Progenitor cell of endocrine pancreas (in vitro differentiated cells): ENCODE measurements at regions not wholly inside any gene's neighbourhood (a gene's known extent, or its start where the extent isn't known, plus 50 kb on each side); places are given as distances from the start of the nearest gene placed in this dataset.

Source experiments
- DNase-seq: peaks from one replicate; pipeline ENCODE4 v3.0.0; 2021; ENCODE audit warnings: low spot score; ENCODE audit not compliant: unreplicated experiment
- H3K27ac Mint-ChIP-seq: 2 replicates; pipeline ENCODE4 v1.8.0; 2021; ENCODE audit warnings: mild to moderate bottlenecking, moderate library complexity, mixed read lengths
- H3K27me3 Mint-ChIP-seq: 2 replicates; pipeline ENCODE4 v1.8.0; 2021; ENCODE audit warnings: mixed read lengths
- H3K36me3 Mint-ChIP-seq: 2 replicates; pipeline ENCODE4 v1.8.0; 2022; ENCODE audit warnings: mixed read lengths; ENCODE audit not compliant: insufficient read depth
- H3K4me1 Mint-ChIP-seq: 2 replicates; pipeline ENCODE4 v1.8.0; 2021; ENCODE audit warnings: low read depth, mixed read lengths
- H3K4me3 Mint-ChIP-seq: 2 replicates; pipeline ENCODE4 v1.8.0; 2021; ENCODE audit warnings: low read depth, mild to moderate bottlenecking, moderate library complexity, mixed read lengths
- H3K9me3 Mint-ChIP-seq: 2 replicates; pipeline ENCODE4 v1.8.0; 2021; ENCODE audit warnings: low read depth, mixed read lengths
- CTCF ChIP-seq: fragments of 200-600 bp; sonication (generic); IDR thresholded peaks from one replicate; pipeline ENCODE4 v1.5.0; 2021; ENCODE audit warnings: antibody characterized with exemption, mild to moderate bottlenecking; ENCODE audit not compliant: unreplicated experiment

GRCh38 chr9:82105729-82106128 lies 117.2 kb downstream of the SPATA31D1 start:
- Mint-ChIP-seq H3K27me3 (no peaks in the 10 kb centered on the region), H3K27ac (peak overlapping the region; percentile 29), H3K4me1 (no peaks in the 10 kb centered on the region), H3K36me3 (peaks cover 5% of the 10 kb centered on the region), H3K4me3 (no peak overlapping the region), H3K9me3 (peaks cover 7% of the 10 kb centered on the region)
- DNase-seq = no peak
- no peak for TF ChIP-seq CTCF

- Mint-ChIP-seq H3K9me3 (peaks cover under 1% of the 10 kb centered on the region), H3K4me3 (no peak overlapping the region), H3K27me3 (no peaks in the 10 kb centered on the region), H3K4me1 (no peaks in the 10 kb centered on the region), H3K27ac (no peak overlapping the region), H3K36me3 (no peaks in the 10 kb centered on the region)
- no peak for DNase-seq
- TF ChIP-seq CTCF = no peak
Measured at GRCh38 chr9:82106536-82106935, 118.0 kb downstream of the SPATA31D1 start.

- Mint-ChIP-seq H3K4me1 (no peaks in the 10 kb centered on the region), H3K4me3 (no peak overlapping the region), H3K27me3 (no peaks in the 10 kb centered on the region), H3K36me3 (no peaks in the 10 kb centered on the region), H3K27ac (no peak overlapping the region), H3K9me3 (no peaks in the 10 kb centered on the region)
- no peak for DNase-seq
- TF ChIP-seq CTCF = no peak
Measured at GRCh38 chr9:82108474-82108873, 119.9 kb downstream of the SPATA31D1 start.

- no peak for DNase-seq
- no peaks in the 10 kb centered on the region for H3K36me3 Mint-ChIP-seq
- no peaks in the 10 kb centered on the region for H3K9me3 Mint-ChIP-seq
- H3K4me1 Mint-ChIP-seq = no peaks in the 10 kb centered on the region
- no peak overlapping the region for H3K27ac Mint-ChIP-seq
- TF ChIP-seq CTCF = no peak
- no peak overlapping the region for H3K4me3 Mint-ChIP-seq
- H3K27me3 Mint-ChIP-seq = no peaks in the 10 kb centered on the region
Measured at GRCh38 chr9:82108941-82109340, 120.4 kb downstream of the SPATA31D1 start.

- Mint-ChIP-seq H3K27me3 (no peaks in the 10 kb centered on the region), H3K36me3 (no peaks in the 10 kb centered on the region), H3K4me3 (no peak overlapping the region), H3K9me3 (no peaks in the 10 kb centered on the region), H3K4me1 (no peaks in the 10 kb centered on the region), H3K27ac (no peak overlapping the region)
- no peak for TF ChIP-seq CTCF
- DNase-seq = no peak
Measured at GRCh38 chr9:82109626-82110025, 121.1 kb downstream of the SPATA31D1 start.
